ENCODE measurements at regions not wholly inside any gene's neighbourhood (a gene's known extent, or its start where the extent isn't known, plus 50 kb on each side); places are given as distances from the start of the nearest gene placed in this dataset.

DNA sequence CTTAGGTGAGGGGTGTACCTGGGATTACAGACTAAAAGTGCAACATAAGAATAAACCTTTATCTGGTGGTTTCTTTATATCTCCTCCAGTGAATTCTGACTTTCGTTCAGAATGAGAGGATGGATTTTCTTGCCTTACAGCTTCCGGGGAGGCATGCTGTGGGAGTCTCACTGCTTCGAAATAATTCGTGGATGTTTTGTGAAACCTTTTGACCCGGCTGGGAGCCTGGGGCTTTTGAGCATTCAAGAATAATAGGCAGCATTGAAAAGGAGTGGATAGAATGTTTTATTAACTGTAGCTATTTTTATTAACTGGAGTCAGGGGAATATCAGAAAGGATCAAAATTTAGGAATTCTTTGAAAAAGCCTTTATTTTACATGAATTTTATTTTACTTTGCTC is 149.1 kb downstream of the RWDD3 start:
- no peak overlapping the region for H3K27ac ChIP-seq (ENCODE audit: low read depth, low read length)
- H2AFZ ChIP-seq (ENCODE audit: low read length), result no peak overlapping the region
- H3K9me3 ChIP-seq (ENCODE audit: low read depth, low read length), result no peaks in the 10 kb centered on the region
- no peak overlapping the region for H3K4me3 ChIP-seq (ENCODE audit: insufficient read depth, low read length)
- no peaks in the 10 kb centered on the region for H3K4me1 ChIP-seq (ENCODE audit: insufficient read depth, low read length)
- H4K20me1 ChIP-seq (ENCODE audit: insufficient read depth, low read length), result no peaks in the 10 kb centered on the region
- DNase-seq (ENCODE audit: insufficient read length, low spot score, missing footprints), result no peak
- no peak overlapping the region for H3K4me2 ChIP-seq (ENCODE audit: insufficient read depth, low read length)
- H3K27me3 ChIP-seq (ENCODE audit: insufficient read depth, low read length), result no peaks in the 10 kb centered on the region
- TF ChIP-seq, protein P1, sequence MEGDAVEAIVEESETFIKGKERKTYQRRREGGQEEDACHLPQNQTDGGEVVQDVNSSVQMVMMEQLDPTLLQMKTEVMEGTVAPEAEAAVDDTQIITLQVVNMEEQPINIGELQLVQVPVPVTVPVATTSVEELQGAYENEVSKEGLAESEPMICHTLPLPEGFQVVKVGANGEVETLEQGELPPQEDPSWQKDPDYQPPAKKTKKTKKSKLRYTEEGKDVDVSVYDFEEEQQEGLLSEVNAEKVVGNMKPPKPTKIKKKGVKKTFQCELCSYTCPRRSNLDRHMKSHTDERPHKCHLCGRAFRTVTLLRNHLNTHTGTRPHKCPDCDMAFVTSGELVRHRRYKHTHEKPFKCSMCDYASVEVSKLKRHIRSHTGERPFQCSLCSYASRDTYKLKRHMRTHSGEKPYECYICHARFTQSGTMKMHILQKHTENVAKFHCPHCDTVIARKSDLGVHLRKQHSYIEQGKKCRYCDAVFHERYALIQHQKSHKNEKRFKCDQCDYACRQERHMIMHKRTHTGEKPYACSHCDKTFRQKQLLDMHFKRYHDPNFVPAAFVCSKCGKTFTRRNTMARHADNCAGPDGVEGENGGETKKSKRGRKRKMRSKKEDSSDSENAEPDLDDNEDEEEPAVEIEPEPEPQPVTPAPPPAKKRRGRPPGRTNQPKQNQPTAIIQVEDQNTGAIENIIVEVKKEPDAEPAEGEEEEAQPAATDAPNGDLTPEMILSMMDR (IDR thresholded peaks at IDR 0.05; ENCODE audit: extremely low read depth, low read depth, low read length), result no peak
- H3K36me3 ChIP-seq (ENCODE audit: insufficient read depth, low read length), result no peaks in the 10 kb centered on the region
- H3K79me2 ChIP-seq (ENCODE audit: insufficient read depth, low read length), result no peaks in the 10 kb centered on the region

DNA sequence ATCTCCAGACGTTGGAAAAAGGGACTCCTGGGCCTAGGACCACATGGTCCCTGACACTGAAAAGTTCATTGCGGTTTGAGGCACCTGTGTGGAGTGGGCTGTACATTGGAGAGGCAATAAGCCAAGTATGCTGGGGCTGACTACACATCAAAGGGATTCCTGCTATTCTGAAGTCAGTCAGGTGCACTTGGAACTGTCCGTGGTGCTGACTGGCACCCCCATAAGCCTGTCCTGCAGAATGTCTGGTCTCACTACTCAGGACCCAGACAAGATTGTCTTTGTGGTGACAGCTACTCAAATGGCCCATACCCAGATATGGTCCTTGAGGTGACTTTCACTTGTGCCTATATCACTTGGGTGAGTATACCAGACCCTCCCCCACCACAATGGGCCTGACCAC is 150.6 kb downstream of the RWDD3 start:
- Histone ChIP-seq H4K20me1 (ENCODE audit: insufficient read depth, low read length) (no peaks in the 10 kb centered on the region), H3K27me3 (ENCODE audit: insufficient read depth, low read length) (no peaks in the 10 kb centered on the region), H2AFZ (ENCODE audit: low read length) (no peak overlapping the region), H3K27ac (ENCODE audit: low read depth, low read length) (no peak overlapping the region), H3K4me3 (ENCODE audit: insufficient read depth, low read length) (no peak overlapping the region), H3K36me3 (ENCODE audit: insufficient read depth, low read length) (no peaks in the 10 kb centered on the region), H3K4me2 (ENCODE audit: insufficient read depth, low read length) (no peak overlapping the region), H3K9me3 (ENCODE audit: low read depth, low read length) (no peaks in the 10 kb centered on the region), H3K4me1 (ENCODE audit: insufficient read depth, low read length) (no peaks in the 10 kb centered on the region), H3K79me2 (ENCODE audit: insufficient read depth, low read length) (no peaks in the 10 kb centered on the region)
- no peak for DNase-seq (ENCODE audit: insufficient read length, low spot score, missing footprints)
- TF ChIP-seq, protein P1 (IDR thresholded peaks at IDR 0.05; ENCODE audit: extremely low read depth, low read depth, low read length), result no peak

DNA sequence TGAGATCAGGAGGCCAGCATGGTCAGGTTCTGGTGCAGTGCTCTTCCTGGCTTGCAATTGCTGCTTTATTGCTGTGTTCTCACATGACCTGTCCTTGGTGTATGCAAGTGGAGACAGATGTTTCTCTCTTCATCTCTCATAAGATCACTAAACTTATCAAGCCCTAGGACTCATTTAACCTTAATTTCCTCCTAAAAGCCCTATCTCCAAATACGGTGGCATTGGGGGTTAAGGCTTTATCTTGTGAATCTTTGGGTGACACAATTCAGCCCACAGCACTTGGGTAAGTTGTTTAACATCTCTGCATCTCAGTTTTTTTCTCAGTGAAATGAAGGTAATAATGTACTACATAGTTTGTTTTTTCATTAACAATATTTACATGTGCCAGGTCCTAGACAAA is 152.4 kb downstream of the RWDD3 start:
- TF ChIP-seq, protein P1 (IDR thresholded peaks at IDR 0.05; ENCODE audit: extremely low read depth, low read depth, low read length), result no peak
- H2AFZ ChIP-seq (ENCODE audit: low read length), result no peak overlapping the region
- DNase-seq (ENCODE audit: insufficient read length, low spot score, missing footprints), result no peak
- H3K27me3 ChIP-seq (ENCODE audit: insufficient read depth, low read length), result no peaks in the 10 kb centered on the region
- H3K4me2 ChIP-seq (ENCODE audit: insufficient read depth, low read length), result no peak overlapping the region
- no peak overlapping the region for H3K4me3 ChIP-seq (ENCODE audit: insufficient read depth, low read length)
- no peaks in the 10 kb centered on the region for H4K20me1 ChIP-seq (ENCODE audit: insufficient read depth, low read length)
- H3K79me2 ChIP-seq (ENCODE audit: insufficient read depth, low read length), result no peaks in the 10 kb centered on the region
- H3K9me3 ChIP-seq (ENCODE audit: low read depth, low read length), result no peaks in the 10 kb centered on the region
- no peaks in the 10 kb centered on the region for H3K4me1 ChIP-seq (ENCODE audit: insufficient read depth, low read length)
- no peaks in the 10 kb centered on the region for H3K36me3 ChIP-seq (ENCODE audit: insufficient read depth, low read length)
- no peak overlapping the region for H3K27ac ChIP-seq (ENCODE audit: low read depth, low read length)

DNA sequence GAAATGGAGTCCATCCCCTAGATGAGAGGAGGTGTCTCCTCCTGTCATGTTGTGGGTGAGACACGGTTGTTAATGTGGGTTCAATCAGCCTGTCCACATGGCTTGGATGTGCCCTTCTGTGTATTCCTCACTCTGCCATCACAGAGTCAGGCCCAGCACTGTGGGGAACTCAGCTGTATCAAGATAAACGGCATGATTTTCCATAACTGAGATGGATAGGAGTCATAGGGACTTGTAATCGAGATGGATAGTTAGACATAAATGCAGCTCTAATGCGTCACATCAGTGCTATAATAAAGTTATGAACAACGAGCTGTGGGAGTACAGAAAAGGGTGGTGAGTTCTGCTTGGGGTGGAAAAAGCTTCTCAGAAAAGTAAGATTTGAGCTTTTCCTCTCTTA is 152.9 kb downstream of the RWDD3 start:
- DNase-seq (ENCODE audit: insufficient read length, low spot score, missing footprints), result no peak
- no peaks in the 10 kb centered on the region for H3K27me3 ChIP-seq (ENCODE audit: insufficient read depth, low read length)
- no peak overlapping the region for H3K4me2 ChIP-seq (ENCODE audit: insufficient read depth, low read length)
- H3K4me3 ChIP-seq (ENCODE audit: insufficient read depth, low read length), result no peak overlapping the region
- H3K4me1 ChIP-seq (ENCODE audit: insufficient read depth, low read length), result no peaks in the 10 kb centered on the region
- no peak overlapping the region for H2AFZ ChIP-seq (ENCODE audit: low read length)
- TF ChIP-seq, protein P1 (IDR thresholded peaks at IDR 0.05; ENCODE audit: extremely low read depth, low read depth, low read length), result no peak
- H4K20me1 ChIP-seq (ENCODE audit: insufficient read depth, low read length), result no peaks in the 10 kb centered on the region
- no peaks in the 10 kb centered on the region for H3K9me3 ChIP-seq (ENCODE audit: low read depth, low read length)
- H3K36me3 ChIP-seq (ENCODE audit: insufficient read depth, low read length), result no peaks in the 10 kb centered on the region
- no peak overlapping the region for H3K27ac ChIP-seq (ENCODE audit: low read depth, low read length)
- H3K79me2 ChIP-seq (ENCODE audit: insufficient read depth, low read length), result no peaks in the 10 kb centered on the region
